Cardiac muscle cell (in vitro differentiated cells and primary cell): ENCODE measurements at regions not wholly inside any gene's neighbourhood (a gene's known extent, or its start where the extent isn't known, plus 50 kb on each side); places are given as distances from the start of the nearest gene placed in this dataset.

ENCODE experiments used
- DNase-seq, 2 donors: peaks; one replicate each; pipeline versions ENCODE4 v3.0.0 to v3.0.0-alpha.2; 2010 to 2017; ENCODE audit warnings: low read depth in 1 of 2, low spot score in 1 of 2
- H3K27ac ChIP-seq: fragments of 200-600 bp; sonication (generic); 2 replicates; pipeline ENCODE4 v1.5.1; 2016
- H3K27me3 ChIP-seq: fragments of 200-600 bp; sonication (generic); 2 replicates; pipeline ENCODE4 v1.6.0; 2016; ENCODE audit warnings: control low read depth
- H3K36me3 ChIP-seq: fragments of 200-600 bp; sonication (generic); 2 replicates; pipeline ENCODE4 v1.5.1; 2016; ENCODE audit warnings: control low read depth
- H3K4me1 ChIP-seq: fragments of 200-600 bp; sonication (generic); 2 replicates; pipeline ENCODE4 v1.8.1; 2017; ENCODE audit warnings: low read depth, mild to moderate bottlenecking, mixed run types
- H3K4me3 ChIP-seq: fragments of 200-600 bp; sonication (generic); 2 replicates; pipeline ENCODE4 v1.5.1; 2016; ENCODE audit warnings: mild to moderate bottlenecking
- H3K9me3 ChIP-seq: fragments of 200-600 bp; sonication (generic); 2 replicates; pipeline ENCODE4 v1.5.1; 2017; ENCODE audit warnings: low read depth, mild to moderate bottlenecking, control low read depth
- CTCF ChIP-seq: IDR thresholded peaks from 2 replicates; pipeline ENCODE4 v1.5.1; 2012; ENCODE audit warnings: low read depth, mild to moderate bottlenecking, low read length

GRCh38 chr15:31843426-31844055, 186.8 kb upstream of the CHRNA7 start:
- no peak for DNase-seq
- H3K27ac ChIP-seq: no peak overlapping the region
- H3K4me1 ChIP-seq: no peaks in the 10 kb centered on the region
- no peaks in the 10 kb centered on the region for H3K9me3 ChIP-seq
- H3K4me3 ChIP-seq: no peak overlapping the region
- no peaks in the 10 kb centered on the region for H3K27me3 ChIP-seq
- no peak for TF ChIP-seq CTCF
- no peaks in the 10 kb centered on the region for H3K36me3 ChIP-seq

DNA sequence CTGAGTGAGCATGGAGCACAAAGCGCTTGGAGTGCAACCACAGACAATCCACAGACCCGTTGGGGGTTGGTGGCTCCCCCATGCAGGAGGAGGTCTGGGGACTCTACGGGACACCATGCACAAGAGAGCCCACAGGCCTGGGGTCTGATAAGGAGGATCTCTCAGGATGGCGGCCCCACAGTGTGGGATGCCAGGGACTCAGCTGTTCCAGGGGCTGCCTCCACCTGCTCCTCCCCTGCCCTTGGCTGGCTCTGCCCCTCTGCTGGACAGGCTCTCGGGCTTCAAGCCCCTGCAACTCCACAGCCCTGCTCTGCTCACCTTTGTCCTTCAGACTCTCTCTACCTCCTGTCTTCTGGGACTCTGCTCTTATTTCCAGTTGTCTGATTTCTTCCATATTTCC, 184.5 kb upstream of the CHRNA7 start:
- no peak overlapping the region for H3K27ac ChIP-seq
- no peak overlapping the region for H3K4me3 ChIP-seq
- no peaks in the 10 kb centered on the region for H3K36me3 ChIP-seq
- TF ChIP-seq CTCF: no peak
- H3K27me3 ChIP-seq: no peaks in the 10 kb centered on the region
- no peak for DNase-seq
- H3K4me1 ChIP-seq: no peaks in the 10 kb centered on the region
- H3K9me3 ChIP-seq: no peaks in the 10 kb centered on the region

GRCh38 chr15:31847961-31848360, 182.4 kb upstream of the CHRNA7 start:
- Histone ChIP-seq H3K4me3 (no peak overlapping the region), H3K36me3 (no peaks in the 10 kb centered on the region), H3K27me3 (no peaks in the 10 kb centered on the region), H3K9me3 (no peaks in the 10 kb centered on the region), H3K4me1 (no peaks in the 10 kb centered on the region), H3K27ac (no peak overlapping the region)
- DNase-seq: no peak
- TF ChIP-seq CTCF: no peak

GRCh38 chr15:31848621-31849020, 181.7 kb upstream of the CHRNA7 start:
- no peaks in the 10 kb centered on the region for H3K27me3 ChIP-seq
- H3K9me3 ChIP-seq: no peaks in the 10 kb centered on the region
- TF ChIP-seq CTCF: no peak
- H3K4me3 ChIP-seq: no peak overlapping the region
- no peaks in the 10 kb centered on the region for H3K36me3 ChIP-seq
- DNase-seq: no peak
- H3K4me1 ChIP-seq: no peaks in the 10 kb centered on the region
- no peak overlapping the region for H3K27ac ChIP-seq

GRCh38 chr15:31852933-31853799, 177.1 kb upstream of the CHRNA7 start:
- no peak for DNase-seq
- H3K4me1 ChIP-seq: no peaks in the 10 kb centered on the region
- no peaks in the 10 kb centered on the region for H3K36me3 ChIP-seq
- H3K4me3 ChIP-seq: no peak overlapping the region
- H3K9me3 ChIP-seq: no peaks in the 10 kb centered on the region
- H3K27ac ChIP-seq: no peak overlapping the region
- no peaks in the 10 kb centered on the region for H3K27me3 ChIP-seq
- no peak for TF ChIP-seq CTCF
